ENCODE measurements at regions not wholly inside any gene's neighbourhood (a gene's known extent, or its start where the extent isn't known, plus 50 kb on each side); places are given as distances from the start of the nearest gene placed in this dataset.
"Not testable (repeated sequence)": the region's sequence is repeated elsewhere in the genome, so short reads cannot be mapped to it uniquely, and the experiment has no call there.

- no peak for DNase-seq
These were observed 534.3 kb downstream of the KCNA4 start for GRCh38 chr11:29482510-29482909.

GRCh38 chr11:29481738-29482137, 535.1 kb downstream of the KCNA4 start:
- no peak for DNase-seq

DNA sequence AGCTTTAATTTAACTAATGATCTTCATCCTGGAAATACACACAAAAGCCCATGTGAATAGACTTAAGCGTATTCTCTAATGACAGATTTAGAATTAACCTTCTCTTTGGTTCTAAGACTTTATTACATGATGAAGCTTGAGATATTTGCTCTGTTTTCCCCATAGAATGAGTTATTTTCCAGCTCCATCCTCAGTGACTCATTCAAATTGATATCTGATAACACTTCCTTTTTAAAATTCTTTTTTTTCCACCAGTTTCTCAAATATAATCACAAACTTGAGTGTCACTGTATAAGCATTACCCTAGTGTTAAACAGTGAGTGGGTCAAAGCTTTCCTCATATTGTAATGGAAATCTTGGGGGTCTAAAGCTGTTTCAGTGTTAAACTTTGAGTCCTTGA, 535.8 kb downstream of the KCNA4 start:
- DNase-seq = no peak

- DNase-seq = no peak
These were observed 558.6 kb downstream of the KCNA4 start for GRCh38 chr11:29458252-29458651.

DNA sequence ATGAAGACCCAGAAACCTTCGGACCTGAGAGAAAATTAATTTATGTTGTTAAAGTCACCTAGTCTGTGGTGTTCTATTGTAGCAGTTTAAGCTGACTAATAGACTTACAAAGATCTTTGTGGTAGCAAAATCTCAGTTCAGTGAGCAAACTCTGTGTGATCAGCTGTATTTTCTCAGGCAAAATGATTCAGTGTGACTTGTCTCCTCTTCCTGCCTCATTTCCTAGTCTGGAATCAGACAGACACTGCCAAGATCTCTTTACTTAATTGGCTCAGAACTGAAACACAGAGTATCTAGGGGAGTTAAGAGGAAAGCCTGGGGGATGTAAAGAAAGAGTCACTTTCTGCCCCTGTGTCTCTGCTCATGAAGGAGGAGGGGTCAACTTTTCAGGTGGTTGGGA, 564.7 kb downstream of the KCNA4 start:
- DNase-seq = no peak

DNA sequence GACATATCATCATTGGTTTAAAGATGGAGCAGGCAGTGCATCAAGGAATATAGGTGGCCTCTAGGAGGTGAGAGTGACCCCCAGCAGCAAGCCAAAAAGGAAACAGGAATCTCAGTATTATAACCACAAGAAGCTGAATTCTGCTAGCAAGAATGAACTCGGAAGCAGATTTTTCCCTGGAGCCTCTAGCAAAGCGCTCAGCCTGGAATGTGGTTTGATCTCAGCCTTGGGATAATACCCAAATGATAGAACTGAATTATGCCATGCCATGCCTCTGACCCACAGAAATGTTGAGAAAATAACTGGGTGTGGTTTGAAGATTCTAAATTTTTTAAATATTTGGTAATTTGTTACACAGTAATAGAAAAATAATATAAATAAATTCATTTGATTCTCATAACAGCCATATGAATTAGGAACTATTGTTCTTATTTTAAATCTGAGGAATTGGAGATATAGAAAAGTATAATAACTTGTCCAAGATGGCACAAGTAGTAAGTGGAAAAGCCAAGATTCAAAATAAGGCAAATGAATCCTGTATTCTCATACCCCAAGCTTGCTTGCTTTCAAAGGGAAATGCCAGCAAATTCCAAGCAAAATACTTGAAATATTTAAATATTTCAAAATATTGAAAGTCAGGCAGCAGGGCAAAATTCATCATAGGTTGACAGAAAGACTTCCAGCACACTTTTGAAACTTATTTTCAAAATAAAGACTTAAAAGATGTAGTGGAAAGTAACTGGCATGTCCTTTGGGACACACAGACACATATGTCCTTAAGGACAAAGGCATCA, 567.4 kb downstream of the KCNA4 start:
- no peak for DNase-seq

DNA sequence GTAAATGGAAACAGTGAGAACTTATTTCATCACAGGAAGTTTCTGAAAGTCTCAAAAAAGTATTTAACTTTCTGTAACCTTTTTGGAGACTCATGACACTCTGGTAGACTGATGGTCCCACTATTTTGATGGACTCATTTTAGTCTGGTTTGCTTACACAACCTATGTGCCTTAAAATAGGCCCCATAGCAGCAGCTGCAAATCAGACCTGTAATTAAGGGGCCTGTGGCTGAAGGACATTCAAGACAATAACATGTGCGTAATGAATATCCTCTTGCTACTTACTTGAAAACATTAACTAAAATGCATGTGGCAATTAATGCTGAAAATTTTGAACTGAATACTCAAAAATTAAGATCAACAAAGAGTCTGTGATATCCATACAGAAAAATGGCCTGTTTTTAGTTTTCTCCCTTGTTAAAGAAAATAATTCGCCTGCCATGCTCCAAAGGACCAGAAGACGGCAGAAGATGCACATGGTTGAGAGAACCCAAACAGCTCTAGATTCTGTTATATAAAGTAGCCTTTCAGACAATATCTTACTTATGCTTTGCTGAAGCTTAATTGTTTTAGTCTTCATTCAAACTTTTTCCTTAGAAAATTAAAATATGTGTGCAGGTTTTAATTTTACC, 568.5 kb downstream of the KCNA4 start:
- DNase-seq = no peak

GRCh38 chr11:29447821-29448220, 569.0 kb downstream of the KCNA4 start:
- no peak for DNase-seq

- DNase-seq = no peak
These were observed 570.7 kb downstream of the KCNA4 start for GRCh38 chr11:29446132-29446531.

- DNase-seq = not testable (repeated sequence)
These were observed 571.6 kb downstream of the KCNA4 start for GRCh38 chr11:29445191-29445590.

DNA sequence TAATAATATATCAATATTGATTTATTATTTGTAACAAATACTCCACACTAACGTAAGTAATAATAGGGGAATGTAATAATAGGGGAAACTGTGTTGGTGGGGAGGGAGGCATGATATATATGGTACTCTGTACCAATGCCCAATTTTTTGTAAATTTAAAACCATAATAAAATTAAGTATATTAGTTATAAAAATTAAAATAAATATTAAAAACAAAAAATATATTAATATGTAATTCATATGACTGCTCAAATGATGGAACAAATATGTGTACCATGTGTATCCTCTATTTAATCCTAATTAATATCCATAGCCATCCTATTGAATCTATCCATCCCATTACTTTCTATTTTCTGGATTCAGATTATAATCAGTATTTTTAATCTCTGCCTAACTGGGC, 578.0 kb downstream of the KCNA4 start:
- no peak for DNase-seq

GRCh38 chr11:29435421-29435820, 581.4 kb downstream of the KCNA4 start:
- DNase-seq = no peak

GRCh38 chr11:29432719-29433325, 584.0 kb downstream of the KCNA4 start:
- no peak for DNase-seq

- DNase-seq = no peak
These were observed 611.5 kb downstream of the KCNA4 start for GRCh38 chr11:29405305-29405704.

DNA sequence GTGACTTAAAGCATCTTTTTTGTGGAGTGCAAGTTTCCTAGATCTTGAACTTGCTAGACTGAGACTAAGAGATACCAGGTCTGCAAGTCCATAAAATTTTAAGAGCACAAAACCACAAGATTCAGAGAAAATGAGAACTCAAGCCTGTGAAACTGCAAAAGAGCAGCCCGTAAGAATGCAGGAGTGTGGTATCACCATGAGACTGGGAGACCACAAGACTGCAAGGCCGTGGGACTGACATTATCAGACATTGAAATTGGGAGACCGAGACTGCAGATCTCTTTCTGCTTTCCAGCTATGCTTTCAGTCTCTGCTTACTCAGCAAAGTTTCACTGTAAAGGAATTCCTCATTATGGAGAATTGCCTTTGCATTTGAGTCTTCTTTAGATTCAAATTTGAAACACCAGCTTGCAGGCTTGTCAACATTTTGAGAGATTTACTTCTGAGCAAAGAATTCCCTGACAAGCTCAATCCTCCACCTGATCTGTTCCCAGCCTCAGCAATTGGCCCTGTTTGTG, 621.2 kb downstream of the KCNA4 start:
- DNase-seq = no peak

DNA sequence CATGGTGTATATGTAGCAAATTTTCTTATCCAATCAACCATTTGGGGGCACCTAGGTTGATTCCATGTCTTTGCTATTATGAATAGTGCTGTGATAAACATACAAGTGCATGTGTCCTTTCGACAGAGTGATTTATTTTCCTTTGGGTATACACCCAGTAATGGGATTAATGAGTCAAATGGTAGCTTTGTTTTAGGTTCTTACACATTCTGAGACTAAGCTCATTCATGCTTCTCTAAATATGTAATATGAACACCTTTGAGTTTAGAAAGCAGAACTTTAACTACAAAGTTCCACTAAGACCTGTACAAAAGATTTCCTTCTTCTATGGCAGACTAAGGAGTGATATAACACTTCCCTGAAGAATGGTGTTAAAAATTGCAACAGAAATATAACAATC, 627.0 kb downstream of the KCNA4 start:
- DNase-seq = no peak

- no peak for DNase-seq
These were observed 643.1 kb downstream of the KCNA4 start for GRCh38 chr11:29373725-29374124.

- no peak for DNase-seq
These were observed 648.7 kb downstream of the KCNA4 start for GRCh38 chr11:29368126-29368525.

GRCh38 chr11:29364006-29364405, 652.8 kb downstream of the KCNA4 start:
- DNase-seq = no peak

DNA sequence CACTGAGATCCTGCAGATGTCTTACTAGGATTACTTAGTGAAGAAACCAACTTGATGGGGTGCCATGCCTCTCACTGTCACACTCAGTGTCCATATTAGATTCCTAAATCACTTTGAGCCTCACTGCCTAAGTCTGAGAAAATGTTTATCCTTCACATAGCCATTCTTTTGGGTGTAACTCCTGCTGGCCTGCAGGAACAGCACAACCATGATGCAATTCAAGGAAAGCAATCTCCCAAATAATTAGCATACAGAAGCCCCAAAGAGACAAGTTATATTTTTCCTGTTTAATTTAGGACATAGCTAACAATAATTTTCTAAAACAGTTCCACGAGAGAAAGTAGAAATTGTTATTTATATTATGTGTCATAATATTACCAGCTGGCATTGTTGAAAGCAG, 655.5 kb downstream of the KCNA4 start:
- no peak for DNase-seq

GRCh38 chr11:29353833-29354232, 663.0 kb downstream of the KCNA4 start:
- DNase-seq = no peak

DNA sequence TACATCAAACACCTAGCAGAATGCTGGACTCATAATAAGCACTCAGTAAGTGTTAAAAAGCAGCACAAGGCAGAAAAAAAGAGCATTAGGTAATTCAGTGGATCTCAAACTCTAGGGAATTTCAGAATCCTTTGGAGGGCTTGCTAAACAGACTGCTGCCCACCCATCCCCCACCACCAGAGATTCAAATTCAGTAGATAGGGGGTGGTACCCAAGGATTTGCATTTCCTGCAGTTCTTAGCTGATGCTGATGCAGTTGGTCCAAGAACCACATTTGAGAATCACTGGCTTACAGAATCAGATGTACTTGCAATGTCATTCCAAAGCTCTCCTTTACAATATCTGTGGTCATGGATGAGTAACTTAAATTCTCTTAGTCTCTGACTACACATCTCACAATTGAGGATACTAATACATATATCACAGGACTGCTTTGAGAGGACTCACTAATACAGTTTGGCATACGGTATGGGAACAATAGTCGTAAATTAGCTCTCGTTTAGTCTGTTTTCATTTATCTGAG, 664.5 kb downstream of the KCNA4 start:
- no peak for DNase-seq

GRCh38 chr11:29351301-29351873, 665.4 kb downstream of the KCNA4 start:
- no peak for DNase-seq
